Brain microvascular endothelial cell (primary cell): ENCODE measurements at regions not wholly inside any gene's neighbourhood (a gene's known extent, or its start where the extent isn't known, plus 50 kb on each side); places are given as distances from the start of the nearest gene placed in this dataset.

Experiments
- DNase-seq: peaks from one replicate; pipeline ENCODE4 v3.0.0-alpha.2; 2020
- H3K27ac ChIP-seq: fragments of 250-450 bp; sonication (Bioruptor Pico); 2 replicates; pipeline ENCODE4 v1.5.1; 2020; ENCODE audit warnings: mild to moderate bottlenecking, moderate library complexity
- H3K27me3 ChIP-seq: fragments of 250-450 bp; sonication (Bioruptor Pico); replicated peaks from 2 replicates; pipeline ENCODE4 v1.5.1; 2020; ENCODE audit warnings: mild to moderate bottlenecking
- H3K36me3 ChIP-seq: fragments of 250-450 bp; sonication (Bioruptor Pico); replicated peaks from 2 replicates; pipeline ENCODE4 v1.5.1; 2020; ENCODE audit warnings: mild to moderate bottlenecking
- H3K4me3 ChIP-seq: 2 replicates; pipeline ENCODE4 v1.5.1; 2011; ENCODE audit warnings: low read depth, mild to moderate bottlenecking, control low read depth, low read length, moderate library complexity
- in situ Hi-C: cut with HindIII; loops from 2 replicates; pipeline ENCODE4 v1.10.0; 2017; ENCODE audit warnings: low sequenced_read_pairs, low pct_ligation_motif_present
- TF ChIP-seq, protein P1 (sequence below): IDR thresholded peaks from 2 replicates; pipeline ENCODE4 v1.5.1; 2011; ENCODE audit warnings: low read depth, mild to moderate bottlenecking, moderate library complexity, low read length, control low read depth, inconsistent platforms; ENCODE audit errors: missing control alignments

DNA sequence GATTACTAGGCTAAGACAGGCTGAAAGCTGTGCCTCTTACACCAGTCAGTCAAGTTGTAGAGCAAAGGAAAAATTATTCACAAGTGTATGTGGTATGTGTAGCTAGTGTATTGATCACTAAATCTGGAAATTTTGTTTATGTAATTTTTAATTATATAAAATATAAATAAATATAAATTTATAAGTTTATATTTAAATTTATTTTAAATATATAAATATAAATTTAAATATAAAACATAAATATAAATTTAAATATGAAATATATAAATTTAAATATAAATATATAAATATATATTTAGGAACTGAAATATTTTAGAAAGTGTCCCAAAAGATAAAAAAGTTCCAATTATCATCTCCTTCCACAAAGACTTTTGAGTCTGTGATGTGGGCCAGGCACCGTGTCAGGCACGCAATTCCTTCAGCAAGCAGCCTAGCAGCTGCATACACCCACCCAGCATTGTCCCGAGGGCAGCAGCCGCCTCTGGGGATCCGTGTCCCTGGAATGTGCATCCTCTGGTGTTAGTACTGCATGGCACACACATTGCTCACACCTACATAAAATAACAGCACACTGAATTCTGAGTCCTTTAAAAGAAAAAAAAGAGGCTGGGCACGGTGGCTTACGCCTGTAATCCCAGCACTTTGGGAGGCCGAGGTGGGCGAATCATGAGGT is 1098.0 kb downstream of the BRD1 start:
- TF ChIP-seq, protein P1, sequence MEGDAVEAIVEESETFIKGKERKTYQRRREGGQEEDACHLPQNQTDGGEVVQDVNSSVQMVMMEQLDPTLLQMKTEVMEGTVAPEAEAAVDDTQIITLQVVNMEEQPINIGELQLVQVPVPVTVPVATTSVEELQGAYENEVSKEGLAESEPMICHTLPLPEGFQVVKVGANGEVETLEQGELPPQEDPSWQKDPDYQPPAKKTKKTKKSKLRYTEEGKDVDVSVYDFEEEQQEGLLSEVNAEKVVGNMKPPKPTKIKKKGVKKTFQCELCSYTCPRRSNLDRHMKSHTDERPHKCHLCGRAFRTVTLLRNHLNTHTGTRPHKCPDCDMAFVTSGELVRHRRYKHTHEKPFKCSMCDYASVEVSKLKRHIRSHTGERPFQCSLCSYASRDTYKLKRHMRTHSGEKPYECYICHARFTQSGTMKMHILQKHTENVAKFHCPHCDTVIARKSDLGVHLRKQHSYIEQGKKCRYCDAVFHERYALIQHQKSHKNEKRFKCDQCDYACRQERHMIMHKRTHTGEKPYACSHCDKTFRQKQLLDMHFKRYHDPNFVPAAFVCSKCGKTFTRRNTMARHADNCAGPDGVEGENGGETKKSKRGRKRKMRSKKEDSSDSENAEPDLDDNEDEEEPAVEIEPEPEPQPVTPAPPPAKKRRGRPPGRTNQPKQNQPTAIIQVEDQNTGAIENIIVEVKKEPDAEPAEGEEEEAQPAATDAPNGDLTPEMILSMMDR, result no peak
- Histone ChIP-seq H3K27me3 (no peaks in the 10 kb centered on the region), H3K36me3 (no peaks in the 10 kb centered on the region), H3K27ac (no peak overlapping the region), H3K4me3 (no peak overlapping the region)
- no peak for DNase-seq
- in situ Hi-C loops, result no loop called here

DNA sequence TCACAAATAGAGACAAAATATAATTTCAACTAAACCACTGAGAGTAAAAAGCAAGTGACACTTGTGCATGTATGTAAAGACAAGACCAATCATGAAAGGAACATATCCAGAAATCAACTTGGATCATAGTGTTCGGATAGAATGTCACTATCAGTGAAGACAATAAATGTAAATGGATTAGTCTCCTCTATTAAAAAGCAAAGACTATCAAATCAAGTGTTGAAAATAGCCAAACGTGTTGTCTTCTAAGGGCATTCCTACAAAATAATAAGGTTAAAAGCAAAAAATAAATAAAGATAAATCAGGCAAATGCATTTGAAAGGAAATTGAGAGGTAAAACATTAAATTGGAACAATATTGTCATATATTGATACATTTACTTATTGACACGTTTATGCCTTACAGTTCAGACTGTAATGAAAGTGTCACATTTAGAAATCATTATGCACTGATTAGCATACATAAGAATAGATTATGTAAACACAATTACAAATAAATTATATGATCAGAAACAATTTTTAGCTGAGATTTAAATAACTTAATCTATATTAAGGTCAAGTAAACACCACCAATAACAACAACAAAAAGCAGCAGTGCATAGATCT is 1100.1 kb downstream of the BRD1 start:
- DNase-seq, result no peak
- Histone ChIP-seq H3K4me3 (no peak overlapping the region), H3K36me3 (no peaks in the 10 kb centered on the region), H3K27ac (no peak overlapping the region), H3K27me3 (no peaks in the 10 kb centered on the region)
- in situ Hi-C loops, result no loop called here
- TF ChIP-seq, protein P1, result no peak

DNA sequence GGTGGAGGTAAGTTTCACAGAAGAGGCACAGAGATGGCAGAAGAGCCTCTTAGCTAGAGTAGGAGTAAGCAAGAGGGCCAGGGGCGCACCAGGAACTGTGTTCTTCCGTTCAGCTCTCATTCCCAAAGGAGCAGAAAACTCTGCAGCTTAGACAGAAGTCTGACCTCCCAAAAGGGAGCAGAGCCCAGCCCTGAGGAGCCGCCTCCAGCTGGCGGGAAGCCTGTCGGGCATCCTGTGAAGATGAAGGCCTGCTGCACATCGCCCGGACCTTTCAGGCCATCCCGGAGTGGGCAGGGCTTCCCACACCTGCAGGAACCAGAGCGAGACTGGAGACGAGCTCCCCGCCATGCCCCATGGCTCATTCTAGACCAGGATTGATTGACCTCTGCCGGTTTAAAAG is 1102.8 kb downstream of the BRD1 start:
- in situ Hi-C loops, result no loop called here
- TF ChIP-seq, protein P1, result no peak
- no peak overlapping the region for H3K4me3 ChIP-seq

DNA sequence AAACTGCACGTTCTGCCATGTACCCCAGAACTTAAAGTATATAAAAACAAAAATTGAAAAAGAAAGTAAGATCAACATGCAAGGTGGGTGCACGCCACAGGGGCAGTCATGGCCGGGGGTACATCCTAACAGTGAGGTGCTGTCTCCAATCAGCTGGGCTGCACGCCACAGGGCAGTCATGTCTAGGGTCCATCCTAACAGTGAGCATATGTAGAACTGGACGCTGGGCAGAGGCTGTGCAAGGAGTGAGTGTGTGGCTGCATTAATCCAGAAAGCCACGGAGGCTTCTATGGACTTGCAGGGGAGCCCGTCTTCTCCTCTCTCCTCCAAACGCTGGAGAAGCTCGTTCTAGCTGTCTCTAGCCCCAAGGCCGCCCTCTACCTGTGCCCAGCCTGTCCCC is 1105.0 kb downstream of the BRD1 start:
- DNase-seq, result no peak
- no peak overlapping the region for H3K27ac ChIP-seq
- no peaks in the 10 kb centered on the region for H3K27me3 ChIP-seq
- in situ Hi-C loops, result no loop called here
- H3K4me3 ChIP-seq, result no peak overlapping the region
- no peaks in the 10 kb centered on the region for H3K36me3 ChIP-seq
- TF ChIP-seq, protein P1, result no peak

More for the DNA sequence above, 1102.8 kb downstream of the BRD1 start:
- DNase-seq, result no peak
- Histone ChIP-seq H3K36me3 (no peaks in the 10 kb centered on the region), H3K27me3 (no peaks in the 10 kb centered on the region), H3K27ac (no peak overlapping the region)

DNA sequence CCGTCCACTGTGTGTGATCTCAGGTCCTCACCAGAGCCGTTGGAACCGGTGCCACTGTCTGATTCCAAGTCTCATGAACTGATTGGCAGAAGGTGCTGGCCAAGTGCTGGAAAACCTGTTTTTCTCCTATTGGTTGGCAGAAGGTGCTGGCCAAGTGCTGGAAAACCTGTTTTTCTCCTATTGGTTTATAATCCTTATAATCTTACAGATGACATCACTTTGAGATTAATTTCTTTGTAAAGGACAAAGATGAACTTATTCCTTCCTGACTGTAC is 1106.3 kb downstream of the BRD1 start:
- Histone ChIP-seq H3K27me3 (no peaks in the 10 kb centered on the region), H3K4me3 (no peak overlapping the region), H3K36me3 (no peaks in the 10 kb centered on the region), H3K27ac (no peak overlapping the region)
- TF ChIP-seq, protein P1, result no peak
- DNase-seq, result no peak
- in situ Hi-C loops, result no loop called here

DNA sequence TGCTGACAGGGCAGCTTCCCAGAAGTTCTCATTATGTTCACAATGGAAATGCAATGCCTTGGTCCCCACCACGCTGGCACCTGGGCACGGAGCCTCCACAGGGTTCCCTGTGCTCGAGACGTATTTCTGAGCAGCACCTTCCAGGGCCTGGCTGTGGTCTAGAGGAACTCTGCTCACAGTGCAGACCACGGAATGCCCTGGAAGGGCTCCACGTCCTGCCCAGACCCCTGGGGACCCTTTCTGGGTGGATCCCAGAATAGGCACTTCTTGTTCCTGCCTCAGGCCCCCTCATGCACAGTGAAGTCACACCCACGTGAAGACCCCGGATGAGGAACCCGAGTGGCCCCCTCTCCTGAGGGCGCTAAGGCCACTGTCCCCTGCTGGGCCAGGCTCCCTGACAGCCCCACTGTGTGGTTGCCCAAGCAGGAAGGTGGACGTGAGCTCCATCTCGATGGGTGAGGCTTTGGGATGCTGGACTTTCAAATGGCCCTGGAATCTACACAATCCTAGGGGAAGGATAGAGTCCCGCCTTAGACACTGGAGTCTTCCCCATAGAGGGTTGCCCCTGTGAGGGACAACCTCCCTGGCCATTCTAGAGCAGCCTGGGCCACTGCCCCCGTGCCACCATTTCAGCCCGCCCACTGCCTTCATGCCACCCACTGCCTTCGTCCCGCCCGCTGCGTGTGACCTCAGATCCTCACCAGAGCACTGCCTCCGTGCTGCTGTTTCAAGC is 1106.8 kb downstream of the BRD1 start:
- in situ Hi-C loops, result no loop called here
- H3K36me3 ChIP-seq, result no peaks in the 10 kb centered on the region
- no peak for DNase-seq
- no peak overlapping the region for H3K27ac ChIP-seq
- no peaks in the 10 kb centered on the region for H3K27me3 ChIP-seq
- TF ChIP-seq, protein P1, result no peak
- H3K4me3 ChIP-seq, result no peak overlapping the region
